ENCODE measurements at regions not wholly inside any gene's neighbourhood (a gene's known extent, or its start where the extent isn't known, plus 50 kb on each side); places are given as distances from the start of the nearest gene placed in this dataset.
"Not testable (repeated sequence)": the region's sequence is repeated elsewhere in the genome, so short reads cannot be mapped to it uniquely, and the experiment has no call there.

DNA sequence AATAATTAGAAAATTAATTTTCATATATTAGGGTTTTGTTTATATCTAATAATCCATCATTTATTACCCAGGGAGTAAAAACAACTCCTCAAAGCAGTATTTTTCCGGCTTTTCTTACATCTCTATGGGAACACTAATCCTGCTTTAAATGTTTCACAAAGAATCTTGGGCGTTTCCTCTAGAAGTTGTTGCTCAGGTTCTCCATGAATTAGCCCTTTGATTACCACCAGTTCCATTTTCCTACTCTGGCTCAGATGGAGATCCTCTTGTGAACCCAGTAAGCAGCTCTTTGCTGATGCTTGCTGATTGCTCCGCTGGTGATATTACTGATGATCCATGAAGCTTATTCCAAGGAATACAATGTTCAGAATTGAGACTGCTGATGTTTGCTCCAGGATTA lies 78.5 kb upstream of the PKP2 start:
- POLR2A ChIA-PET, result no interaction called here
- Histone ChIP-seq H3K36me3 (ENCODE audit: insufficient read depth, low read length) (no peaks in the 10 kb centered on the region), H3K9me3 (ENCODE audit: control insufficient read depth in 1 of 2, insufficient read depth in 1 of 2, low read length in 2 of 2) (no peaks in the 10 kb centered on the region), H3K27me3 (ENCODE audit: control insufficient read depth in 1 of 2, insufficient read depth in 2 of 2, low read length in 2 of 2) (no peaks in the 10 kb centered on the region), H3K4me1 (ENCODE audit: insufficient read depth, low read length) (no peaks in the 10 kb centered on the region), H3K27ac (ENCODE audit: low read depth in 1 of 2, low read length in 2 of 2) (no peak overlapping the region), H3K4me3 (ENCODE audit: low read length) (no peak overlapping the region)
- Mint-ChIP-seq H3K4me3 (no peak overlapping the region), H3K36me3 (ENCODE audit: low read depth) (no peaks in the 10 kb centered on the region), H3K27ac (no peak overlapping the region), H3K9me3 (no peaks in the 10 kb centered on the region), H3K27me3 (no peaks in the 10 kb centered on the region), H3K4me1 (ENCODE audit: low read depth) (no peaks in the 10 kb centered on the region)
- DNase-seq (no peak), ATAC-seq (ENCODE audit: poor library complexity) (no peak)
- CTCF ChIA-PET, result no interaction called here
- TF ChIP-seq, protein P1, sequence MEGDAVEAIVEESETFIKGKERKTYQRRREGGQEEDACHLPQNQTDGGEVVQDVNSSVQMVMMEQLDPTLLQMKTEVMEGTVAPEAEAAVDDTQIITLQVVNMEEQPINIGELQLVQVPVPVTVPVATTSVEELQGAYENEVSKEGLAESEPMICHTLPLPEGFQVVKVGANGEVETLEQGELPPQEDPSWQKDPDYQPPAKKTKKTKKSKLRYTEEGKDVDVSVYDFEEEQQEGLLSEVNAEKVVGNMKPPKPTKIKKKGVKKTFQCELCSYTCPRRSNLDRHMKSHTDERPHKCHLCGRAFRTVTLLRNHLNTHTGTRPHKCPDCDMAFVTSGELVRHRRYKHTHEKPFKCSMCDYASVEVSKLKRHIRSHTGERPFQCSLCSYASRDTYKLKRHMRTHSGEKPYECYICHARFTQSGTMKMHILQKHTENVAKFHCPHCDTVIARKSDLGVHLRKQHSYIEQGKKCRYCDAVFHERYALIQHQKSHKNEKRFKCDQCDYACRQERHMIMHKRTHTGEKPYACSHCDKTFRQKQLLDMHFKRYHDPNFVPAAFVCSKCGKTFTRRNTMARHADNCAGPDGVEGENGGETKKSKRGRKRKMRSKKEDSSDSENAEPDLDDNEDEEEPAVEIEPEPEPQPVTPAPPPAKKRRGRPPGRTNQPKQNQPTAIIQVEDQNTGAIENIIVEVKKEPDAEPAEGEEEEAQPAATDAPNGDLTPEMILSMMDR (IDR thresholded peaks at IDR 0.05), result no peak
- intact Hi-C loops (cut with DNase I, micrococcal nuclease), result no loop called here

DNA sequence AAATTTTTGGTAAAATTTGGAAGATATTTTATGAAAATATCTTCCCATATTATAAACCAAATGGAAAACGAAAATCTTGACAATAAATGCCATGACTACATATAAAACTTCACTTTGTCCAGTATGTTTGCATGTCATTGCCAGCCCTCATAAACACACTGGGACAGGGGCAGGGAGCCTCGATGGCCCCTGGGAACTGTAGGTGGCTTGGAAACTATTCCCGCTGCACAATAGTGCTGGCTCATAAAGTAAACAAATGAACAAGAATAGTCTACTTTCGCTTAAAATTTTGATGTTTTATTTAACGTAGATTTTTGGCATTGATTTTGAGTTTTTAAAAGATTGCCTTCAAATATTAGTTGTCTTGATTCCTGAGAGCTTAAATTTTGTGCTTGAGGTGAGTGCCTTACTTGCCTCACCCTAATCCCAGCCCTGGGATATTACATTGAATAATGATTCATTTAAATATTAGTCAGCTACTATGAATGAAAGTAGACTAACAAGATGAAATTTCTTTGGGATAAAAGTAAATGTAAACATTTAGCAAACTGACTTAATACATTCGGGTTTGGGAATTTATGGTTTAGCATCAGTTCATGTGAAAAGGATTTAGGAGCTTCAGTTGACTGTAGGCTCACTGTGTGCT lies 74.0 kb upstream of the PKP2 start:
- POLR2A ChIA-PET, result no interaction called here
- no peak for DNase-seq
- Histone ChIP-seq H3K9me3 (ENCODE audit: control insufficient read depth in 1 of 2, insufficient read depth in 1 of 2, low read length in 2 of 2) (peaks cover 0 to 3% of the 10 kb centered on the region in 2 experiments), H3K4me1 (ENCODE audit: insufficient read depth, low read length) (no peaks in the 10 kb centered on the region), H3K27ac (ENCODE audit: low read depth in 1 of 2, low read length in 2 of 2) (no peak overlapping the region), H3K27me3 (ENCODE audit: control insufficient read depth in 1 of 2, insufficient read depth in 2 of 2, low read length in 2 of 2) (no peaks in the 10 kb centered on the region), H3K4me3 (ENCODE audit: low read length) (no peak overlapping the region), H3K36me3 (ENCODE audit: insufficient read depth, low read length) (no peaks in the 10 kb centered on the region)
- no peaks in the 10 kb centered on the region for H3K4me1 Mint-ChIP-seq (ENCODE audit: low read depth)
- TF ChIP-seq, protein P1 (IDR thresholded peaks at IDR 0.05), result no peak
- CTCF ChIA-PET, result no interaction called here
- H3K4me3 Mint-ChIP-seq, result no peak overlapping the region
- no peak overlapping the region for H3K27ac Mint-ChIP-seq
- intact Hi-C loops (cut with DNase I, micrococcal nuclease), result no loop called here
- H3K9me3 Mint-ChIP-seq, result no peaks in the 10 kb centered on the region
- no peaks in the 10 kb centered on the region for H3K27me3 Mint-ChIP-seq
- H3K36me3 Mint-ChIP-seq (ENCODE audit: low read depth), result no peaks in the 10 kb centered on the region
- no peak for ATAC-seq (ENCODE audit: poor library complexity)

DNA sequence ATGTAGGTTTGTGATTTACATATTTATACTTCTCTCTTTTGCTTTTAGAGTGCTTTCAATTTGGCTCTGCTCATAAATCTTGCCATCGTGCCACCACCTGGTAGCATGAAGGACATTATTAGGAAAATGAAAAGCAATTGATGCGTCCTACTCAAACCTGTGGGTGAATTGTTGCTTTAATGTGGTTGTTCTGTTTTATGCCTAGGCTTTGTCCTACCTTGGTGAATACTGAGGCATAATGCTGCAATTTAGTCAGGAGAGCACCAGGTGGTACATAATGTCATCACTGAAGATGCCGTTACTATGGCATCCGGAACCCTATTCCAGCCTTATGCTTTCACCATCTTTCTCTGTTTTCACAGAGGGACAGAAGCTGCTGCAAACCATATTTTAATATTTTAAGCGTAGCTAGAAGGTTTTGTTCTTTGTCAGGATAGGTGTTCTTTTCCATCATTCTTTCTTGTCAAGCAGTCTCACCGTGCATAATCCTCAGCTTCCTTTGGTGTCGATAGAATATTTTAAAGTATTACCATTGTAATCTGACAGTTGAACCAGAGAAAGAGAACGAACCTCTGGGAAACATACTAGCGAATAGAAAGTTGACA lies 68.5 kb upstream of the PKP2 start:
- H3K36me3 ChIP-seq (ENCODE audit: insufficient read depth, low read length), result no peaks in the 10 kb centered on the region
- peaks cover 0 to 3% of the 10 kb centered on the region in 2 experiments for H3K9me3 ChIP-seq (ENCODE audit: control insufficient read depth in 1 of 2, insufficient read depth in 1 of 2, low read length in 2 of 2)
- TF ChIP-seq, protein P1 (IDR thresholded peaks at IDR 0.05), result no peak
- ChIA-PET POLR2A (no interaction called here), CTCF (no interaction called here)
- Mint-ChIP-seq H3K36me3 (ENCODE audit: low read depth) (no peaks in the 10 kb centered on the region), H3K27ac (no peak overlapping the region), H3K9me3 (no peaks in the 10 kb centered on the region), H3K4me3 (no peak overlapping the region), H3K4me1 (ENCODE audit: low read depth) (no peaks in the 10 kb centered on the region), H3K27me3 (no peaks in the 10 kb centered on the region)
- DNase-seq (no peak), ATAC-seq (ENCODE audit: poor library complexity) (no peak)
- no peak overlapping the region for H3K4me3 ChIP-seq (ENCODE audit: low read length)
- H3K27me3 ChIP-seq (ENCODE audit: control insufficient read depth in 1 of 2, insufficient read depth in 2 of 2, low read length in 2 of 2), result no peaks in the 10 kb centered on the region
- intact Hi-C loops (cut with DNase I, micrococcal nuclease), result no loop called here
- H3K4me1 ChIP-seq (ENCODE audit: insufficient read depth, low read length), result no peaks in the 10 kb centered on the region
- H3K27ac ChIP-seq (ENCODE audit: low read depth in 1 of 2, low read length in 2 of 2), result no peak overlapping the region

DNA sequence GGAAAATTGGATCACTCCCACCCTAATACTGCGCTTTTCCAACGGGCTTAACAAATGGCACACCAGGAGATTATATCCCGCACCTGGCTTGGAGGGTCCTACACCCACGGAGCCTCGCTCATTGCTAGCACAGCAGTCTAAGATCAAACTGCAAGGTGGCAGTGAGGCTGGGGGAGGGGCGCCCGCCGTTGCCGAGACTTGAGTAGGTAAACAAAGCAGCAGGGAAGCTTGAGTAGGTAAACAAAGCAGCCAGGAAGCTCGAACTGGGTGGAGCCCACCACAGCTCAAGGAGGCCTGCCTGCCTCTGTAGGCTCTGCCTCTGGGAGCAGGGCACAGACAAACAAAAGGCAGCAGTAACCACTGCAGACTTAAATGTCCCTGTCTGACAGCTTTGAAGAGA lies 59.8 kb upstream of the PKP2 start:
- DNase-seq; CTCF ChIA-PET; intact Hi-C loops (cut with DNase I, micrococcal nuclease): not testable (repeated sequence)

More for the DNA sequence above, 59.8 kb upstream of the PKP2 start:
- H3K27me3 Mint-ChIP-seq; H3K9me3 Mint-ChIP-seq; H3K36me3 ChIP-seq (ENCODE audit: insufficient read depth, low read length); H3K4me1 ChIP-seq (ENCODE audit: insufficient read depth, low read length); H3K4me1 Mint-ChIP-seq (ENCODE audit: low read depth); H3K27ac Mint-ChIP-seq; H3K27me3 ChIP-seq (ENCODE audit: control insufficient read depth in 1 of 2, insufficient read depth in 2 of 2, low read length in 2 of 2); ATAC-seq (ENCODE audit: poor library complexity); H3K9me3 ChIP-seq (ENCODE audit: control insufficient read depth in 1 of 2, insufficient read depth in 1 of 2, low read length in 2 of 2); H3K4me3 Mint-ChIP-seq; H3K36me3 Mint-ChIP-seq (ENCODE audit: low read depth); POLR2A ChIA-PET; H3K27ac ChIP-seq (ENCODE audit: low read depth in 1 of 2, low read length in 2 of 2); H3K4me3 ChIP-seq (ENCODE audit: low read length): not testable (repeated sequence)

Data from CD4-positive, alpha-beta T cell (primary cell).